Parathyroid adenoma (tissue), 2 donors: ENCODE measurements at regions not wholly inside any gene's neighbourhood (a gene's known extent, or its start where the extent isn't known, plus 50 kb on each side); places are given as distances from the start of the nearest gene placed in this dataset.

ENCODE experiments used
- H2AFZ ChIP-seq: fragments of 300-600 bp; sonication (generic); one replicate; pipeline ENCODE4 v1.7.0; 2017; ENCODE audit warnings: antibody characterized with exemption, mild to moderate bottlenecking
- H3K27ac ChIP-seq: fragments of 300-600 bp; sonication (generic); one replicate; pipeline ENCODE4 v1.7.0; 2017
- H3K27me3 ChIP-seq: fragments of 300-600 bp; sonication (generic); one replicate; pipeline ENCODE4 v1.7.0; 2017; ENCODE audit warnings: low read length; ENCODE audit not compliant: control insufficient read depth, insufficient read depth
- H3K36me3 ChIP-seq: fragments of 300-600 bp; sonication (generic); one replicate; pipeline ENCODE4 v1.7.0; 2017; ENCODE audit warnings: low read length; ENCODE audit not compliant: control insufficient read depth, insufficient read depth
- H3K4me1 ChIP-seq: fragments of 300-600 bp; sonication (generic); one replicate; pipeline ENCODE4 v1.7.0; 2017; ENCODE audit warnings: control low read depth
- H3K4me2 ChIP-seq: fragments of 300-600 bp; sonication (generic); one replicate; pipeline ENCODE4 v1.7.0; 2017; ENCODE audit warnings: low read length
- H3K4me3 ChIP-seq: fragments of 300-600 bp; sonication (generic); one replicate; pipeline ENCODE4 v1.7.0; 2017; ENCODE audit warnings: low read depth, low read length
- H3K79me2 ChIP-seq: fragments of 300-600 bp; sonication (generic); one replicate; pipeline ENCODE4 v1.7.0; 2017; ENCODE audit warnings: control low read depth
- H3K9ac ChIP-seq: fragments of 300-600 bp; sonication (generic); one replicate; pipeline ENCODE4 v1.7.0; 2017; ENCODE audit warnings: mild to moderate bottlenecking
- H3K9me3 ChIP-seq: fragments of 300-600 bp; sonication (generic); one replicate; pipeline ENCODE4 v1.7.0; 2017; ENCODE audit warnings: low read length; ENCODE audit not compliant: control insufficient read depth
- CTCF ChIP-seq: fragments of 300-600 bp; sonication (generic); IDR thresholded peaks from one replicate; pipeline ENCODE4 v1.7.0; 2017; ENCODE audit warnings: antibody characterized with exemption, mild to moderate bottlenecking
- donor health status: primary hyperparathyroidism.

GRCh38 chr18:78924786-78925540 lies 54.7 kb upstream of the SALL3 start:
- no peak for TF ChIP-seq CTCF
- H3K9ac ChIP-seq, result no peak overlapping the region
- H3K79me2 ChIP-seq, result no peaks in the 10 kb centered on the region
- H3K4me3 ChIP-seq, result no peak overlapping the region
- H3K27me3 ChIP-seq, result no peaks in the 10 kb centered on the region
- no peak overlapping the region for H2AFZ ChIP-seq
- H3K4me2 ChIP-seq, result no peak overlapping the region
- no peak overlapping the region for H3K27ac ChIP-seq
- H3K4me1 ChIP-seq, result no peaks in the 10 kb centered on the region
- no peaks in the 10 kb centered on the region for H3K9me3 ChIP-seq
- H3K36me3 ChIP-seq, result no peaks in the 10 kb centered on the region

- H3K9ac ChIP-seq, result no peak overlapping the region
- no peak overlapping the region for H3K27ac ChIP-seq
- H3K4me3 ChIP-seq, result no peak overlapping the region
- no peak for TF ChIP-seq CTCF
- no peaks in the 10 kb centered on the region for H3K4me1 ChIP-seq
- H3K27me3 ChIP-seq, result no peaks in the 10 kb centered on the region
- H3K4me2 ChIP-seq, result no peak overlapping the region
- H2AFZ ChIP-seq, result no peak overlapping the region
- H3K36me3 ChIP-seq, result no peaks in the 10 kb centered on the region
- no peaks in the 10 kb centered on the region for H3K79me2 ChIP-seq
- no peaks in the 10 kb centered on the region for H3K9me3 ChIP-seq
These were observed 53.9 kb upstream of the SALL3 start for GRCh38 chr18:78925557-78926242.

- Histone ChIP-seq H3K27ac (no peak overlapping the region), H3K9me3 (no peaks in the 10 kb centered on the region), H3K27me3 (no peaks in the 10 kb centered on the region), H3K9ac (no peak overlapping the region), H3K4me1 (no peaks in the 10 kb centered on the region), H3K36me3 (no peaks in the 10 kb centered on the region), H3K4me2 (no peak overlapping the region), H2AFZ (no peak overlapping the region), H3K4me3 (no peak overlapping the region), H3K79me2 (no peaks in the 10 kb centered on the region)
- TF ChIP-seq CTCF, result no peak
These were observed 53.4 kb upstream of the SALL3 start for GRCh38 chr18:78926243-78926615.

- Histone ChIP-seq H3K27ac (no peak overlapping the region), H3K36me3 (no peaks in the 10 kb centered on the region), H3K4me3 (no peak overlapping the region), H3K9me3 (no peaks in the 10 kb centered on the region), H2AFZ (no peak overlapping the region), H3K79me2 (no peaks in the 10 kb centered on the region), H3K27me3 (no peaks in the 10 kb centered on the region), H3K4me2 (no peak overlapping the region), H3K9ac (no peak overlapping the region), H3K4me1 (no peaks in the 10 kb centered on the region)
- no peak for TF ChIP-seq CTCF
These were observed 52.5 kb upstream of the SALL3 start for GRCh38 chr18:78927156-78927555.

- Histone ChIP-seq H3K27me3 (no peaks in the 10 kb centered on the region), H3K36me3 (no peaks in the 10 kb centered on the region), H3K4me3 (no peak overlapping the region), H2AFZ (no peak overlapping the region), H3K9ac (no peak overlapping the region), H3K9me3 (no peaks in the 10 kb centered on the region), H3K27ac (no peak overlapping the region), H3K79me2 (no peaks in the 10 kb centered on the region), H3K4me1 (no peaks in the 10 kb centered on the region), H3K4me2 (no peak overlapping the region)
- no peak for TF ChIP-seq CTCF
These were observed 52.0 kb upstream of the SALL3 start for GRCh38 chr18:78927616-78928015.
